ENCODE measurements at regions not wholly inside any gene's neighbourhood (a gene's known extent, or its start where the extent isn't known, plus 50 kb on each side); places are given as distances from the start of the nearest gene placed in this dataset.

DNA sequence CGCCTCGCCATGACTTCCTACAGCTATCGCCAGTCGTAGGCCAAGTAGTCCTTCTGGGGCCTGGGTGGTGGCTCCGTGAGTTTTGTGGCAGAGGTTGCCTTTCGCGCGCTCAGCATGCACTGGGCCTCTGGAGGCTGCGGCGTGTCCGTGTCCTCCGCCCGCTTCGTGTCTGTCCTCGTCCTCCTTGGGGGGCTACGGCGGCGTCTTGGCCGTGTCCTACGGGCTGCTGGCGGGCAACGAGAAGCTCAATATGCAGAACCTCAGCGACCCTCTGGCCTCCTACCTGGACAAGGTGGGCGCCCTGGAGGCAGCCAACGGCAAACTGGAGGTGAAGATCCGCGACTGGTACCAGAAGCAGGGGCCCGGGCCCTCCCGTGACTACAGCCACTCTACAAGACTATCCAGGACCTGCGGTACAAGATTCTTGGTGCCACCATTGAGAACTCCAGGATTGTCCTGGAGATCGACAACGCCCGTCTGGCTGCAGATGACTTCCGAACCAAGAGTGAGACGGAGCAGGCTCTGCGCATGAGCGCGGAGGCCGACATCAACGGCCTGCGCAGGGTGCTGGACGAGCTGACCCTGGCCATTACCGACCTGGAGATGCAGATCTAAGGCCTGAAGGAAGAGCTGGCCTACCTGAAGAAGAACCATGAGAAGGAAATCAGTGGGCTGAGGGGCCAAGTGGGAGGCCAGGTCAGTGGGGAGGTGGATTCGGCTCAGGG lies 296.3 kb downstream of the OGFRL1 start:
- TF ChIP-seq, protein P1, sequence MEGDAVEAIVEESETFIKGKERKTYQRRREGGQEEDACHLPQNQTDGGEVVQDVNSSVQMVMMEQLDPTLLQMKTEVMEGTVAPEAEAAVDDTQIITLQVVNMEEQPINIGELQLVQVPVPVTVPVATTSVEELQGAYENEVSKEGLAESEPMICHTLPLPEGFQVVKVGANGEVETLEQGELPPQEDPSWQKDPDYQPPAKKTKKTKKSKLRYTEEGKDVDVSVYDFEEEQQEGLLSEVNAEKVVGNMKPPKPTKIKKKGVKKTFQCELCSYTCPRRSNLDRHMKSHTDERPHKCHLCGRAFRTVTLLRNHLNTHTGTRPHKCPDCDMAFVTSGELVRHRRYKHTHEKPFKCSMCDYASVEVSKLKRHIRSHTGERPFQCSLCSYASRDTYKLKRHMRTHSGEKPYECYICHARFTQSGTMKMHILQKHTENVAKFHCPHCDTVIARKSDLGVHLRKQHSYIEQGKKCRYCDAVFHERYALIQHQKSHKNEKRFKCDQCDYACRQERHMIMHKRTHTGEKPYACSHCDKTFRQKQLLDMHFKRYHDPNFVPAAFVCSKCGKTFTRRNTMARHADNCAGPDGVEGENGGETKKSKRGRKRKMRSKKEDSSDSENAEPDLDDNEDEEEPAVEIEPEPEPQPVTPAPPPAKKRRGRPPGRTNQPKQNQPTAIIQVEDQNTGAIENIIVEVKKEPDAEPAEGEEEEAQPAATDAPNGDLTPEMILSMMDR (IDR thresholded peaks at IDR 0.05; ENCODE audit: unreplicated experiment in 3 of 3): no peak
- Mint-ChIP-seq H3K4me3 (no peak overlapping the region), H3K4me1 (no peaks in the 10 kb centered on the region), H3K9me3 (no peaks in the 10 kb centered on the region), H3K27ac (no peak overlapping the region), H3K36me3 (ENCODE audit: low read depth) (no peaks in the 10 kb centered on the region), H3K27me3 (ENCODE audit: low read depth) (no peaks in the 10 kb centered on the region)

DNA sequence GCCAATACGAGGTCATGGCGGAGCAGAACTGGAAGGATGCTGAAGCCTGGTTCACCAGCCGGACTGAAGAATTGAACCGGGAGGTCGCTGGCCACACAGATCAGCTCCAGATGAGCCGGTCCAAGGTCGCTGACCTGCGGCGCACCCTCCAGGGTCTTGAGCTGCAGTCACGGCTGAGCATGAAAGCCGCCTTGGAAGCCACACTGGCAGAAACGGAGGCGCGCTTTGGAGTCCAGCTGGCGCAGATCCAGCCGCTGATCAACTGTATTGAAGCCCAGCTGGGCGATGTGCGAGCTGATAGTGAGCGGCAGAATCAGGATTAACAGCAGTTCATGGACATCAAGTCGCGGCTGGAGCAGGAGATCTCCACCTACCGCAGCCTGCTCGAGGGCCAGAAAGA lies 296.9 kb downstream of the OGFRL1 start:
- H3K4me3 Mint-ChIP-seq: no peak overlapping the region
- H3K9me3 Mint-ChIP-seq: no peaks in the 10 kb centered on the region
- H3K4me1 Mint-ChIP-seq: no peaks in the 10 kb centered on the region
- no peaks in the 10 kb centered on the region for H3K36me3 Mint-ChIP-seq (ENCODE audit: low read depth)
- no peaks in the 10 kb centered on the region for H3K27me3 Mint-ChIP-seq (ENCODE audit: low read depth)
- H3K27ac Mint-ChIP-seq: no peak overlapping the region
- TF ChIP-seq, protein P1 (IDR thresholded peaks at IDR 0.05; ENCODE audit: unreplicated experiment in 3 of 3): no peak

DNA sequence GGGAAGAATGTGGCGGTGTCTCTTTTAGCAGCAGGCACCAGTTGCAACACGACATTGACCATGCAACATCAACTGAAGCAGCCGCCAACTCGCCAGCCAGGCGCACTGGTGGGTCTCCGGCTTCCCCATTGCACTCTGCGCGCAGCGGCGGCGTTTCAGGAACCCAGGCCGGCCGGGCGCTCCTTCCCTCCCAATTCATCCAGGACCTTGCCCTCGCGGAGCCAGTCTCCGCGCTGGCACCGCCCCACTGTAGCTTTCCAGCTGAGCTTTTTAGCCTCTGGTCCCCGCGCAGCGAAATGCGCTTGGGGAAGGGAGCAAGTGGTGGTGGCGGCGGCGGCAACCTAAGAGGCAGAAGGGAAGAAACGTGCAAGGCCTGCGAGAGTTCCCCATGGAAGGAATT lies 297.9 kb upstream of the RIMS1 start:
- H3K27me3 Mint-ChIP-seq (ENCODE audit: low read depth): no peaks in the 10 kb centered on the region

DNA sequence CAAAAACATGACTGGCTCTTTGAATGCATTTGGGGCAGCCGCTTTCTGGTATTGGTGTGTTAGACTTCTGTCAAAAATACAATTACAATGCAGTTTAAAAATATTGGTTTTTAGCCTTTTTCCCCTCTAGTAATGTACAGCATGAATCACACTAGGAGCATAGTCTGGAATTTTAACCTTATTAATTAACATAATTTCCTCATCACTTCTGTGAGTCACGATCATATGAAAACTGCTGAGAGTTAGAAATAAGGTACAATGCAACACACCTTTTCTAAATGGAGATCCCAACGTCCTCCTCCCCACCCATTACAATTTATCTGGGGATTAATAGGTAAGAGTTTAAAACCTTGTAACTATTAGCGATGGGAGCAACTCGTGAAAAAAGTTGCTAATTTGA lies 297.1 kb upstream of the RIMS1 start:
- H3K9me3 Mint-ChIP-seq: no peaks in the 10 kb centered on the region
- TF ChIP-seq, protein P1 (IDR thresholded peaks at IDR 0.05; ENCODE audit: unreplicated experiment in 3 of 3): no peak
- no peak overlapping the region for H3K4me3 Mint-ChIP-seq
- no peaks in the 10 kb centered on the region for H3K36me3 Mint-ChIP-seq (ENCODE audit: low read depth)
- no peaks in the 10 kb centered on the region for H3K27me3 Mint-ChIP-seq (ENCODE audit: low read depth)
- no peak overlapping the region for H3K27ac Mint-ChIP-seq
- no peaks in the 10 kb centered on the region for H3K4me1 Mint-ChIP-seq

More for the DNA sequence above, 297.9 kb upstream of the RIMS1 start:
- Mint-ChIP-seq H3K4me1 (no peaks in the 10 kb centered on the region), H3K4me3 (no peak overlapping the region), H3K27ac (no peak overlapping the region), H3K9me3 (no peaks in the 10 kb centered on the region), H3K36me3 (ENCODE audit: low read depth) (no peaks in the 10 kb centered on the region)
- TF ChIP-seq, protein P1 (IDR thresholded peaks at IDR 0.05; ENCODE audit: unreplicated experiment in 3 of 3): no peak

GRCh38 chr6:71592643-71593042 lies 293.7 kb upstream of the RIMS1 start:
- no peak overlapping the region for H3K4me3 Mint-ChIP-seq
- no peaks in the 10 kb centered on the region for H3K27me3 Mint-ChIP-seq (ENCODE audit: low read depth)
- TF ChIP-seq, protein P1 (IDR thresholded peaks at IDR 0.05; ENCODE audit: unreplicated experiment in 3 of 3): no peak
- no peak overlapping the region for H3K27ac Mint-ChIP-seq
- H3K9me3 Mint-ChIP-seq: no peaks in the 10 kb centered on the region
- no peaks in the 10 kb centered on the region for H3K4me1 Mint-ChIP-seq
- H3K36me3 Mint-ChIP-seq (ENCODE audit: low read depth): no peaks in the 10 kb centered on the region

GRCh38 chr6:71599359-71599758 lies 287.0 kb upstream of the RIMS1 start:
- Mint-ChIP-seq H3K27ac (no peak overlapping the region), H3K36me3 (ENCODE audit: low read depth) (no peaks in the 10 kb centered on the region)
- TF ChIP-seq, protein P1 (IDR thresholded peaks at IDR 0.05; ENCODE audit: unreplicated experiment in 3 of 3): no peak

More at GRCh38 chr6:71599359-71599758, 287.0 kb upstream of the RIMS1 start:
- no peak overlapping the region for H3K4me3 Mint-ChIP-seq
- H3K27me3 Mint-ChIP-seq (ENCODE audit: low read depth): no peaks in the 10 kb centered on the region
- H3K4me1 Mint-ChIP-seq: no peaks in the 10 kb centered on the region
- no peaks in the 10 kb centered on the region for H3K9me3 Mint-ChIP-seq
